Upper lobe of left lung (tissue), 6 donors: ENCODE measurements at regions not wholly inside any gene's neighbourhood (a gene's known extent, or its start where the extent isn't known, plus 50 kb on each side); places are given as distances from the start of the nearest gene placed in this dataset.

Experiments
- ATAC-seq, 2 donors: fragments of 200-7000 bp; cut with Tn5 transposase; one replicate each; pipeline ENCODE4 v1.9.1; 2022; ENCODE audit warnings: mild to moderate bottlenecking in 2 of 2, moderate library complexity in 2 of 2; ENCODE audit not compliant: low FRiP score in 2 of 2
- DNase-seq, 2 donors: peaks; one replicate each; pipeline ENCODE4 v3.0.0-alpha.2; 2019 to 2020
- H3K27ac ChIP-seq, 4 donors: fragments of 200-600 bp; sonication (generic); one replicate each; pipeline ENCODE4 v1.5.1; 2016 to 2019
- H3K27me3 ChIP-seq, 4 donors: fragments of 200-600 bp; sonication (generic); one replicate each; pipeline ENCODE4 v1.5.1; 2017 to 2019
- H3K36me3 ChIP-seq, 4 donors: fragments of 200-600 bp; sonication (generic); one replicate each; pipeline ENCODE4 v1.5.1; 2016 to 2019
- H3K4me1 ChIP-seq, 4 donors: fragments of 200-600 bp; sonication (generic); one replicate each; pipeline ENCODE4 v1.5.1; 2018 to 2019
- H3K4me3 ChIP-seq, 4 donors: fragments of 200-600 bp; sonication (generic); one replicate each; pipeline ENCODE4 v1.5.1; 2017 to 2019; ENCODE audit warnings: mild to moderate bottlenecking in 2 of 4, moderate library complexity in 1 of 4
- H3K9me3 ChIP-seq, 4 donors: fragments of 200-600 bp; sonication (generic); one replicate each; pipeline ENCODE4 v1.5.1; 2018 to 2019
- EP300 ChIP-seq, 4 donors: sonication (generic); formaldehyde crosslinking; IDR thresholded peaks; one replicate each; pipeline ENCODE4 v1.5.1; 2017; ENCODE audit warnings: antibody characterized with exemption in 4 of 4, control low read depth in 2 of 4
- POLR2A ChIP-seq, 4 donors: fragments of 450-650 bp; IDR thresholded peaks; one replicate each; pipeline ENCODE4 v1.5.1; 2016 to 2017; ENCODE audit warnings: antibody characterized with exemption in 4 of 4, mild to moderate bottlenecking in 2 of 4
- POLR2AphosphoS5 ChIP-seq, 2 donors: sonication (generic); formaldehyde crosslinking; IDR thresholded peaks; one replicate each; pipeline ENCODE4 v1.5.1; 2017; ENCODE audit warnings: antibody characterized with exemption in 2 of 2
- WGBS, 2 donors: methylation state at CpG; one replicate each; pipeline ENCODE4 v1.1.5; 2017 to 2018; 5-methylcytosine and 5-hydroxymethylcytosine counted together
- TF ChIP-seq, protein P1 (sequence below), 6 experiments: fragments of 450-650 bp in 4 of 6; fragments of 200-600 bp in 2 of 6; sonication (generic) in 2 of 6; IDR thresholded peaks; one replicate each; pipeline ENCODE4 v1.5.1; 2016 to 2019; ENCODE audit warnings: antibody characterized with exemption in 6 of 6
- donor health status: DM: no; HTN: no; CAD: no; lungs with moderate emphysema.
- donor health status: DM: no; HTN: yes; CAD: no; lungs with severe emphysema.

DNA sequence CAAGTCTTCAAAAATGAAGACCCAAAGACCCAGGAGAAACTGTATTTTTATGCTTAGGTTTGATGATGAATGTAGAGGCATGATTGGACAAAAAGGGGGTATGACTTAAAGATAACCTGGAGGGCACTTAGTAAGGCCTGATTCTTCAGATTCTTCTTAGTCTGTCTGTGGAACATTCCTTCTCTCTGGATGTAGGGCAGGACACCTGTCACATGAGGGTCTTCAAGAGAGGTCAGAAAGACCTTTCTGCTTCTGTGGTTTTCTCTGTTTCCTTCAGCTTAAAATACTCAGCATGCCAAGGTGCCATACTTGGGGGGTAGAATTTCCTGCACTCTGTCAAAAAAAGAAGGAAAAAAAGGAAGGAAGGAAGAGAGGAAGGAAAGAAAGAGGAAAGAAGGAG lies 78.1 kb downstream of the BLID start:
- TF ChIP-seq EP300 (IDR thresholded peaks at IDR 0.05) (no peak), POLR2A (IDR thresholded peaks at IDR 0.05) (no peak), POLR2AphosphoS5 (IDR thresholded peaks at IDR 0.05) (no peak)
- TF ChIP-seq, protein P1, sequence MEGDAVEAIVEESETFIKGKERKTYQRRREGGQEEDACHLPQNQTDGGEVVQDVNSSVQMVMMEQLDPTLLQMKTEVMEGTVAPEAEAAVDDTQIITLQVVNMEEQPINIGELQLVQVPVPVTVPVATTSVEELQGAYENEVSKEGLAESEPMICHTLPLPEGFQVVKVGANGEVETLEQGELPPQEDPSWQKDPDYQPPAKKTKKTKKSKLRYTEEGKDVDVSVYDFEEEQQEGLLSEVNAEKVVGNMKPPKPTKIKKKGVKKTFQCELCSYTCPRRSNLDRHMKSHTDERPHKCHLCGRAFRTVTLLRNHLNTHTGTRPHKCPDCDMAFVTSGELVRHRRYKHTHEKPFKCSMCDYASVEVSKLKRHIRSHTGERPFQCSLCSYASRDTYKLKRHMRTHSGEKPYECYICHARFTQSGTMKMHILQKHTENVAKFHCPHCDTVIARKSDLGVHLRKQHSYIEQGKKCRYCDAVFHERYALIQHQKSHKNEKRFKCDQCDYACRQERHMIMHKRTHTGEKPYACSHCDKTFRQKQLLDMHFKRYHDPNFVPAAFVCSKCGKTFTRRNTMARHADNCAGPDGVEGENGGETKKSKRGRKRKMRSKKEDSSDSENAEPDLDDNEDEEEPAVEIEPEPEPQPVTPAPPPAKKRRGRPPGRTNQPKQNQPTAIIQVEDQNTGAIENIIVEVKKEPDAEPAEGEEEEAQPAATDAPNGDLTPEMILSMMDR (IDR thresholded peaks at IDR 0.05): no peak
- DNase-seq (no peak), ATAC-seq (no peak)
- Histone ChIP-seq H3K9me3 (no peaks in the 10 kb centered on the region), H3K27me3 (no peaks in the 10 kb centered on the region), H3K27ac (no peak overlapping the region), H3K4me3 (no peak overlapping the region), H3K4me1 (no peaks in the 10 kb centered on the region), H3K36me3 (no peaks in the 10 kb centered on the region)

DNA sequence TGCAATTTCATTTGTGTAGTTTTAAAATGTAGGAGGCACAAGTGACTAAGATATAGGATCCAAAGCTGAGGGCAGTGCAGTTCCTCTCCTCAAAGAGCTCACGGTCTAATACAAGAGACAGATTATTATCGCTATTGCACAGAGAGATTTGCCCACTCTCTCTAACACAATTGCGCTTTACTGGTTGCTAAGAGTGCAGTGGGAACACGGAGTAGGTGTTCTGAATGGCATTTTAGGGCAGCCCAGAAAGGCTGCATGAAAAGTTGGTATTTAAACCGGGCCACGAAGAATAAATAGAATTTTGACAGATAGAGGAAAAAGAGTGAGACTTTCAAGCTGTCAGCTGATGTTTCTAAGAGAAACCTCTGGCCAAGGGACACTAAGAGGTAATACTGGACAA lies 79.5 kb downstream of the BLID start:
- H3K36me3 ChIP-seq: no peaks in the 10 kb centered on the region
- no peak for ATAC-seq
- no peak overlapping the region for H3K27ac ChIP-seq
- no peaks in the 10 kb centered on the region for H3K9me3 ChIP-seq
- H3K4me1 ChIP-seq: no peaks in the 10 kb centered on the region
- H3K4me3 ChIP-seq: no peak overlapping the region
- no peaks in the 10 kb centered on the region for H3K27me3 ChIP-seq
- DNase-seq: no peak
- TF ChIP-seq POLR2AphosphoS5 (IDR thresholded peaks at IDR 0.05): no peak
- TF ChIP-seq EP300 (IDR thresholded peaks at IDR 0.05): no peak
- TF ChIP-seq POLR2A (IDR thresholded peaks at IDR 0.05): no peak
- TF ChIP-seq, protein P1 (IDR thresholded peaks at IDR 0.05): no peak
- WGBS, 2 donors: 89 to 90% methylated on average over 6 of the region's 6 CpGs

GRCh38 chr11:122036018-122036417 lies 80.0 kb downstream of the BLID start:
- no peak for DNase-seq

DNA sequence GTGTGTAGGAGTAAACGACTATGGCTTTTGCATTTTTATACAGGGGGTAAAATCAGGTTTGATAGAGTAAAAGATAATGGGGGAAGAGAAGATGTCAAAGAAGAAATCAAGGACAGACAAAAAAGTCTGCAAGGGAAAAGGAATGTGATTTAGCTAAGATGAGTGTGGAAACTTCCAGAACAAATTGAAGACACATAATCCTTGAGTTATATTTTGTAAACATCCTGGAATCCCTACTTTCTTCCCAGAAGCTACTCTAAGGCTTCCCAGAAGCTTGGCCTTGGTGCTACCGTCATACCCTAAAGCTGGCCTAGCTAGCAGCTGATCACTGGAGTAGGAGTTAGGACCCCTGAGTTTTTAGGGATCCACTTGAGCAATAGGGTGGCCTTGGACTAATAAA lies 82.4 kb downstream of the BLID start:
- H3K9me3 ChIP-seq: no peaks in the 10 kb centered on the region
- H3K36me3 ChIP-seq: no peaks in the 10 kb centered on the region
- TF ChIP-seq POLR2AphosphoS5 (IDR thresholded peaks at IDR 0.05): no peak
- TF ChIP-seq, protein P1 (IDR thresholded peaks at IDR 0.05): no peak
- TF ChIP-seq POLR2A (IDR thresholded peaks at IDR 0.05): no peak
- TF ChIP-seq EP300 (IDR thresholded peaks at IDR 0.05): no peak
- H3K4me1 ChIP-seq: no peaks in the 10 kb centered on the region
- H3K4me3 ChIP-seq: no peak overlapping the region
- H3K27ac ChIP-seq: no peak overlapping the region
- DNase-seq (no peak), ATAC-seq (no peak)
- no peaks in the 10 kb centered on the region for H3K27me3 ChIP-seq
- 84 to 89% methylated on average over 2 of the region's 2 CpGs for WGBS, 2 donors

More at GRCh38 chr11:122036018-122036417, 80.0 kb downstream of the BLID start:
- 51 to 53% methylated on average over 1 of the region's 1 CpG for WGBS, 2 donors
- Histone ChIP-seq H3K27me3 (no peaks in the 10 kb centered on the region), H3K27ac (no peak overlapping the region), H3K9me3 (no peaks in the 10 kb centered on the region), H3K4me3 (no peak overlapping the region), H3K4me1 (no peaks in the 10 kb centered on the region), H3K36me3 (no peaks in the 10 kb centered on the region)
- TF ChIP-seq, protein P1 (IDR thresholded peaks at IDR 0.05): no peak
- TF ChIP-seq EP300 (IDR thresholded peaks at IDR 0.05): no peak
- TF ChIP-seq POLR2AphosphoS5 (IDR thresholded peaks at IDR 0.05): no peak
- TF ChIP-seq POLR2A (IDR thresholded peaks at IDR 0.05): no peak
- ATAC-seq: peak in 1 of 2 donors; percentile 67

DNA sequence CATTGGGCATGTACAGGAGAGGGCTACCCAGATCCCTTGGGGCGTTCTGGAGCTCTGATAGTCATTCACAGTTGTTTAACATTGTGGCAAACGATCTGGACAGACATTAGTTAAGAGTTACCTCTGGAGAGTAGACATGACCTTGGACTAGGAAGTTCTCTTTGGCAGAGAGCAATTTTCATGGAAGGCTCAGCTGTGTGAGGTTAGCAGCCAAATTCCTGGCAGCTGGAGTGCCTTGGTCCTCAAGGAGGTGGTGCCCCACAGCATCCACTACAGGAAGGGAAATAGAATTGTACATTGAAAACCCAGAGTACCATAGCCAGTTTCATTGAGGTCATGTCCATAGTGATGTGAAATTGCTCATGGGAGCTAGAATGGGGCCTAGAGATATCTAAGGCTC lies 82.8 kb downstream of the BLID start:
- Histone ChIP-seq H3K36me3 (no peaks in the 10 kb centered on the region), H3K27ac (no peak overlapping the region), H3K9me3 (no peaks in the 10 kb centered on the region), H3K27me3 (no peaks in the 10 kb centered on the region), H3K4me3 (no peak overlapping the region), H3K4me1 (no peaks in the 10 kb centered on the region)
- TF ChIP-seq POLR2AphosphoS5 (IDR thresholded peaks at IDR 0.05) (no peak), EP300 (IDR thresholded peaks at IDR 0.05) (no peak), POLR2A (IDR thresholded peaks at IDR 0.05) (no peak)
- TF ChIP-seq, protein P1 (IDR thresholded peaks at IDR 0.05): no peak
- DNase-seq (no peak), ATAC-seq (no peak)
- 79 to 83% methylated on average over 2 of the region's 2 CpGs for WGBS, 2 donors
